ENCODE measurements at regions not wholly inside any gene's neighbourhood (a gene's known extent, or its start where the extent isn't known, plus 50 kb on each side); places are given as distances from the start of the nearest gene placed in this dataset.
A peak's percentile ranks its signal among the peaks of the same experiment; 100 is the strongest.
"Not testable (repeated sequence)": the region's sequence is repeated elsewhere in the genome, so short reads cannot be mapped to it uniquely, and the experiment has no call there.

- TF ChIP-seq CTCF (IDR thresholded peaks at IDR 0.05; ENCODE audit: insufficient read depth, low read length, poor library complexity, severe bottlenecking) = peak; percentile 54
- Histone ChIP-seq H3K27me3 (replicated peaks; ENCODE audit: control insufficient read depth, insufficient read depth, low read length) (no peaks in the 10 kb centered on the region), H3K36me3 (ENCODE audit: control insufficient read depth, insufficient read depth, low read length) (no peaks in the 10 kb centered on the region), H3K4me3 (replicated peaks; ENCODE audit: low read depth, low read length) (peak overlapping the region; percentile 68)
- peak; percentile 78 for DNase-seq (ENCODE audit: extremely low read depth, insufficient read length)
Measured at GRCh38 chrX:55907968-55908607, 190.5 kb downstream of the RRAGB start.

- H3K36me3 ChIP-seq (ENCODE audit: control insufficient read depth, insufficient read depth, low read length) = no peaks in the 10 kb centered on the region
- TF ChIP-seq CTCF (IDR thresholded peaks at IDR 0.05; ENCODE audit: insufficient read depth, low read length, poor library complexity, severe bottlenecking) = no peak
- peak; percentile 39 for DNase-seq (ENCODE audit: extremely low read depth, insufficient read length)
- H3K27me3 ChIP-seq (replicated peaks; ENCODE audit: control insufficient read depth, insufficient read depth, low read length) = no peaks in the 10 kb centered on the region
- peak overlapping the region; percentile 68 for H3K4me3 ChIP-seq (replicated peaks; ENCODE audit: low read depth, low read length)
Measured at GRCh38 chrX:55908661-55909212, 191.2 kb downstream of the RRAGB start.

- Histone ChIP-seq H3K4me3 (replicated peaks; ENCODE audit: low read depth, low read length) (peak overlapping the region; percentile 36), H3K36me3 (ENCODE audit: control insufficient read depth, insufficient read depth, low read length) (no peaks in the 10 kb centered on the region), H3K27me3 (replicated peaks; ENCODE audit: control insufficient read depth, insufficient read depth, low read length) (no peaks in the 10 kb centered on the region)
- peak; percentile 44 for TF ChIP-seq CTCF (IDR thresholded peaks at IDR 0.05; ENCODE audit: insufficient read depth, low read length, poor library complexity, severe bottlenecking)
- peak; percentile 82 for DNase-seq (ENCODE audit: extremely low read depth, insufficient read length)
Measured at GRCh38 chrX:55919367-55920221, 202.0 kb downstream of the RRAGB start.

- Histone ChIP-seq H3K36me3 (ENCODE audit: control insufficient read depth, insufficient read depth, low read length) (no peaks in the 10 kb centered on the region), H3K4me3 (replicated peaks; ENCODE audit: low read depth, low read length) (no peak overlapping the region), H3K27me3 (replicated peaks; ENCODE audit: control insufficient read depth, insufficient read depth, low read length) (no peaks in the 10 kb centered on the region)
- no peak for DNase-seq (ENCODE audit: extremely low read depth, insufficient read length)
- no peak for TF ChIP-seq CTCF (IDR thresholded peaks at IDR 0.05; ENCODE audit: insufficient read depth, low read length, poor library complexity, severe bottlenecking)
Measured at GRCh38 chrX:55924574-55924973, 207.0 kb downstream of the RRAGB start.

- H3K27me3 ChIP-seq (replicated peaks; ENCODE audit: control insufficient read depth, insufficient read depth, low read length); H3K4me3 ChIP-seq (replicated peaks; ENCODE audit: low read depth, low read length); DNase-seq (ENCODE audit: extremely low read depth, insufficient read length); H3K36me3 ChIP-seq (ENCODE audit: control insufficient read depth, insufficient read depth, low read length): not testable (repeated sequence)
Measured at GRCh38 chrX:55928529-55928928, 211.0 kb downstream of the RRAGB start.

All from GM06990 (cell line).